SK-N-SH (cell line): ENCODE measurements at regions not wholly inside any gene's neighbourhood (a gene's known extent, or its start where the extent isn't known, plus 50 kb on each side); places are given as distances from the start of the nearest gene placed in this dataset.

ENCODE experiments used
- CTCF ChIA-PET: fragments of 300-600, 350-600 bp; formaldehyde crosslinking; extraction: SDS; loops from one replicate; lab custom pipeline; 2021; lab: Yijun Ruan, JAX
- POLR2A ChIA-PET: fragments of 350-600 bp; sonication (Branson Sonifier 250); formaldehyde crosslinking; extraction: SDS; loops from one replicate; lab custom pipeline; 2020; ENCODE audit warnings: antibody characterized with exemption, inconsistent platforms; lab: Yijun Ruan, JAX
- DNase-seq: peaks from one replicate; pipeline ENCODE4 v3.0.0; 2012
- H2AFZ ChIP-seq: fragments of 200-600 bp; sonication (generic); 2 replicates; pipeline ENCODE4 v1.8.1; 2016; ENCODE audit warnings: antibody characterized with exemption, mild to moderate bottlenecking, low read depth
- H3F3A ChIP-seq: fragments of 200-600 bp; sonication (generic); replicated peaks from 2 replicates; pipeline ENCODE3; 2016; ENCODE audit warnings: antibody characterized with exemption, mild to moderate bottlenecking; ENCODE audit not compliant: insufficient read depth
- H3K27ac ChIP-seq, 2 experiments: fragments of 200-500 bp in 1 of 2; fragments of 200-600 bp in 1 of 2; sonication (Bioruptor generic) in 1 of 2; sonication (generic), shearing (Covaris generic) in 1 of 2; 2 replicates each; pipeline versions ENCODE4 v1.5.1 to v1.6.1; 2014 to 2016; ENCODE audit warnings: low read depth in 2 of 2, inconsistent platforms in 1 of 2, low read length in 1 of 2, mild to moderate bottlenecking in 1 of 2, mixed read lengths in 1 of 2
- H3K27me3 ChIP-seq: fragments of 200-600 bp; sonication (generic), shearing (Covaris generic); 2 replicates; pipeline ENCODE4 v1.6.1; 2016; ENCODE audit warnings: mixed run types; ENCODE audit not compliant: insufficient read depth
- H3K36me3 ChIP-seq, 2 experiments: fragments of 200-500 bp in 1 of 2; fragments of 200-600 bp in 1 of 2; sonication (Bioruptor generic) in 1 of 2; sonication (generic) in 1 of 2; replicated peaks in 1 of 2; 2 replicates each; pipeline versions ENCODE3 to v1.5.1; 2014 to 2016; ENCODE audit warnings: low read length in 1 of 2, mild to moderate bottlenecking in 1 of 2; ENCODE audit not compliant: insufficient read depth in 2 of 2, control insufficient read depth in 1 of 2
- H3K4me1 ChIP-seq, 2 experiments: fragments of 200-500 bp in 1 of 2; fragments of 200-600 bp in 1 of 2; sonication (Bioruptor generic) in 1 of 2; sonication (generic), shearing (Covaris generic) in 1 of 2; 2 replicates each; pipeline versions ENCODE4 v1.5.1 to v1.6.1; 2014 to 2016; ENCODE audit warnings: low read depth in 1 of 2, low read length in 1 of 2, mixed run types in 1 of 2; ENCODE audit not compliant: insufficient read depth in 2 of 2, control insufficient read depth in 1 of 2
- H3K4me2 ChIP-seq: fragments of 200-600 bp; sonication (generic), shearing (Covaris generic); 2 replicates; pipeline ENCODE4 v1.6.1; 2017; ENCODE audit warnings: mixed run types
- H3K4me3 ChIP-seq, 2 experiments: fragments of 200-500 bp in 1 of 2; fragments of 200-600 bp in 1 of 2; sonication (Bioruptor generic) in 1 of 2; sonication (generic), shearing (Covaris generic) in 1 of 2; 2 replicates each; pipeline versions ENCODE4 v1.5.1 to v1.8.1; 2014 to 2016; ENCODE audit warnings: low read depth in 2 of 2, inconsistent platforms in 1 of 2, low read length in 1 of 2, mild to moderate bottlenecking in 1 of 2, mixed read lengths in 1 of 2, moderate library complexity in 1 of 2
- H3K79me2 ChIP-seq: fragments of 200-600 bp; sonication (generic); 2 replicates; pipeline ENCODE4 v1.8.1; 2017; ENCODE audit warnings: mild to moderate bottlenecking; ENCODE audit not compliant: insufficient read depth
- H3K9ac ChIP-seq: fragments of 200-600 bp; sonication (generic); 2 replicates; pipeline ENCODE4 v1.6.1; 2017; ENCODE audit warnings: mixed run types
- H3K9me2 ChIP-seq: fragments of 200-600 bp; sonication (generic); 2 replicates; pipeline ENCODE4 v1.6.1; 2017; ENCODE audit warnings: mixed run types
- H3K9me3 ChIP-seq: fragments of 200-600 bp; sonication (generic); 2 replicates; pipeline ENCODE4 v1.6.1; 2017; ENCODE audit warnings: mixed run types, mild to moderate bottlenecking, moderate library complexity
- H4K20me1 ChIP-seq: fragments of 200-600 bp; sonication (generic); 2 replicates; pipeline ENCODE4 v1.6.1; 2017; ENCODE audit warnings: mild to moderate bottlenecking, mixed run types; ENCODE audit not compliant: insufficient read depth
- FOSL2 ChIP-seq: IDR thresholded peaks from 2 replicates; pipeline ENCODE4 v1.4.0; 2012; ENCODE audit warnings: low read depth, mild to moderate bottlenecking, moderate library complexity, borderline replicate concordance
- JUND ChIP-seq: IDR thresholded peaks from 2 replicates; pipeline ENCODE4 v1.4.0; 2012
- MEF2A ChIP-seq: IDR thresholded peaks from 2 replicates; pipeline ENCODE4 v1.4.0; 2012; ENCODE audit warnings: low read depth, borderline replicate concordance
- MXI1 ChIP-seq: IDR thresholded peaks from 2 replicates; pipeline ENCODE4 v1.6.1; 2012; ENCODE audit warnings: mild to moderate bottlenecking, low read depth, low read length, improper control_type of control experiment
- NRF1 ChIP-seq: IDR thresholded peaks from 2 replicates; pipeline ENCODE4 v1.6.1; 2012; ENCODE audit warnings: low read depth, mild to moderate bottlenecking, low read length
- POLR2AphosphoS5 ChIP-seq: IDR thresholded peaks from 2 replicates; pipeline ENCODE4 v1.6.1; 2012; ENCODE audit warnings: low read depth, low read length
- RAD21 ChIP-seq: IDR thresholded peaks from 2 replicates; pipeline ENCODE4 v1.6.1; 2012; ENCODE audit warnings: mild to moderate bottlenecking, low read length
- RCOR1 ChIP-seq: fragments of 150-350 bp; IDR thresholded peaks from 2 replicates; pipeline ENCODE4 v1.6.1; 2017; ENCODE audit warnings: antibody characterized with exemption, low read length
- RFX5 ChIP-seq: IDR thresholded peaks from 2 replicates; pipeline ENCODE4 v1.6.1; 2012; ENCODE audit warnings: mild to moderate bottlenecking, improper control_type of control experiment, low read length
- RXRA ChIP-seq: IDR thresholded peaks from 2 replicates; pipeline ENCODE4 v1.4.0; 2012; ENCODE audit warnings: low read depth, mild to moderate bottlenecking, borderline replicate concordance
- SMC3 ChIP-seq: IDR thresholded peaks from 2 replicates; pipeline ENCODE4 v1.6.1; 2012; ENCODE audit warnings: low read depth, low read length, improper control_type of control experiment
- YY1 ChIP-seq: IDR thresholded peaks from 2 replicates; pipeline ENCODE4 v1.4.0; 2012; ENCODE audit warnings: low read depth, mild to moderate bottlenecking
- WGBS: methylation state at CpG from one replicate; pipeline ENCODE4 v1.1.6; 2017; ENCODE audit warnings: low lambda C conversion rate; 5-methylcytosine and 5-hydroxymethylcytosine counted together
- TF ChIP-seq, protein P1 (sequence below): fragments of 200-600 bp; sonication (generic); IDR thresholded peaks from 2 replicates; pipeline ENCODE4 v1.6.1; 2017; ENCODE audit warnings: antibody characterized with exemption, mild to moderate bottlenecking, moderate library complexity
- TF ChIP-seq, protein P2 (sequence below): IDR thresholded peaks from 2 replicates; pipeline ENCODE4 v1.6.1; 2012; ENCODE audit warnings: mild to moderate bottlenecking, low read depth, low read length, moderate library complexity
- TF ChIP-seq, protein P3 (sequence below): IDR thresholded peaks from 2 replicates; pipeline ENCODE4 v1.4.0; 2012; ENCODE audit warnings: low read depth, borderline replicate concordance
- TF ChIP-seq, protein P4 (sequence below): IDR thresholded peaks from 2 replicates; pipeline ENCODE4; 2012
- TF ChIP-seq, protein P5 (sequence below): fragments of 150-350 bp; IDR thresholded peaks from 2 replicates; pipeline ENCODE4 v1.6.1; 2017; ENCODE audit warnings: antibody characterized with exemption, low read length, low read depth, borderline replicate concordance
- TF ChIP-seq, protein P6 (sequence below): IDR thresholded peaks from 2 replicates; pipeline ENCODE4 v1.4.0; 2012; ENCODE audit warnings: low read depth
- TF ChIP-seq, protein P7 (sequence below): IDR thresholded peaks from 2 replicates; pipeline ENCODE4 v1.4.0; 2012; ENCODE audit warnings: low read depth, borderline replicate concordance

DNA sequence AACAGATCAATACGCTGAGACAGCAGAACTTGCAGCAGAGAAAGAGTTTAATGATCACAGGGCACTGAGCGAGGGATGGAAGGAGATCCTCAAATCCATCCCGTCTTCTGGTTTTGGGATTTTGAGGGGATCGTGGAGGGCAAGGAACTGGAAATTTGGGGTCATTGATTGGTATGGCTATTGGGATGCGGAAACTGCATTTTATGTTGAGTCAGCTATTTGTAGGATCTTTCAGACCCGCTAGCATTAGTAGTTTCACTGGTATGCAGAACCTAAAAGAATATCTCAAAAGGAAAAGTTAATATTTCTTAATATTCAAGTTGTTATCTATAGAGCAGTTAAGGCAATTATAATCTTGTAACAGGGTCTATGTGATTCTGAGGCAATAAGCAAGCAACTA, 771.7 kb upstream of the CTNND2 start:
- H3K4me1 ChIP-seq = no peaks in the 10 kb centered on the region
- H3F3A ChIP-seq = no peaks in the 10 kb centered on the region
- no peak overlapping the region for H3K4me3 ChIP-seq
- no peaks in the 10 kb centered on the region for H3K27me3 ChIP-seq
- H2AFZ ChIP-seq = no peak overlapping the region
- H3K27ac ChIP-seq = no peak overlapping the region
- TF ChIP-seq JUND (no peak), MXI1 (no peak), MEF2A (no peak), SMC3 (no peak), RXRA (no peak), RCOR1 (no peak), YY1 (no peak), RAD21 (no peak), POLR2AphosphoS5 (no peak), FOSL2 (no peak), NRF1 (no peak), RFX5 (no peak)
- TF ChIP-seq, protein P1, sequence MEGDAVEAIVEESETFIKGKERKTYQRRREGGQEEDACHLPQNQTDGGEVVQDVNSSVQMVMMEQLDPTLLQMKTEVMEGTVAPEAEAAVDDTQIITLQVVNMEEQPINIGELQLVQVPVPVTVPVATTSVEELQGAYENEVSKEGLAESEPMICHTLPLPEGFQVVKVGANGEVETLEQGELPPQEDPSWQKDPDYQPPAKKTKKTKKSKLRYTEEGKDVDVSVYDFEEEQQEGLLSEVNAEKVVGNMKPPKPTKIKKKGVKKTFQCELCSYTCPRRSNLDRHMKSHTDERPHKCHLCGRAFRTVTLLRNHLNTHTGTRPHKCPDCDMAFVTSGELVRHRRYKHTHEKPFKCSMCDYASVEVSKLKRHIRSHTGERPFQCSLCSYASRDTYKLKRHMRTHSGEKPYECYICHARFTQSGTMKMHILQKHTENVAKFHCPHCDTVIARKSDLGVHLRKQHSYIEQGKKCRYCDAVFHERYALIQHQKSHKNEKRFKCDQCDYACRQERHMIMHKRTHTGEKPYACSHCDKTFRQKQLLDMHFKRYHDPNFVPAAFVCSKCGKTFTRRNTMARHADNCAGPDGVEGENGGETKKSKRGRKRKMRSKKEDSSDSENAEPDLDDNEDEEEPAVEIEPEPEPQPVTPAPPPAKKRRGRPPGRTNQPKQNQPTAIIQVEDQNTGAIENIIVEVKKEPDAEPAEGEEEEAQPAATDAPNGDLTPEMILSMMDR = no peak
- TF ChIP-seq, protein P2, sequence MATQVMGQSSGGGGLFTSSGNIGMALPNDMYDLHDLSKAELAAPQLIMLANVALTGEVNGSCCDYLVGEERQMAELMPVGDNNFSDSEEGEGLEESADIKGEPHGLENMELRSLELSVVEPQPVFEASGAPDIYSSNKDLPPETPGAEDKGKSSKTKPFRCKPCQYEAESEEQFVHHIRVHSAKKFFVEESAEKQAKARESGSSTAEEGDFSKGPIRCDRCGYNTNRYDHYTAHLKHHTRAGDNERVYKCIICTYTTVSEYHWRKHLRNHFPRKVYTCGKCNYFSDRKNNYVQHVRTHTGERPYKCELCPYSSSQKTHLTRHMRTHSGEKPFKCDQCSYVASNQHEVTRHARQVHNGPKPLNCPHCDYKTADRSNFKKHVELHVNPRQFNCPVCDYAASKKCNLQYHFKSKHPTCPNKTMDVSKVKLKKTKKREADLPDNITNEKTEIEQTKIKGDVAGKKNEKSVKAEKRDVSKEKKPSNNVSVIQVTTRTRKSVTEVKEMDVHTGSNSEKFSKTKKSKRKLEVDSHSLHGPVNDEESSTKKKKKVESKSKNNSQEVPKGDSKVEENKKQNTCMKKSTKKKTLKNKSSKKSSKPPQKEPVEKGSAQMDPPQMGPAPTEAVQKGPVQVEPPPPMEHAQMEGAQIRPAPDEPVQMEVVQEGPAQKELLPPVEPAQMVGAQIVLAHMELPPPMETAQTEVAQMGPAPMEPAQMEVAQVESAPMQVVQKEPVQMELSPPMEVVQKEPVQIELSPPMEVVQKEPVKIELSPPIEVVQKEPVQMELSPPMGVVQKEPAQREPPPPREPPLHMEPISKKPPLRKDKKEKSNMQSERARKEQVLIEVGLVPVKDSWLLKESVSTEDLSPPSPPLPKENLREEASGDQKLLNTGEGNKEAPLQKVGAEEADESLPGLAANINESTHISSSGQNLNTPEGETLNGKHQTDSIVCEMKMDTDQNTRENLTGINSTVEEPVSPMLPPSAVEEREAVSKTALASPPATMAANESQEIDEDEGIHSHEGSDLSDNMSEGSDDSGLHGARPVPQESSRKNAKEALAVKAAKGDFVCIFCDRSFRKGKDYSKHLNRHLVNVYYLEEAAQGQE = no peak
- TF ChIP-seq, protein P3, sequence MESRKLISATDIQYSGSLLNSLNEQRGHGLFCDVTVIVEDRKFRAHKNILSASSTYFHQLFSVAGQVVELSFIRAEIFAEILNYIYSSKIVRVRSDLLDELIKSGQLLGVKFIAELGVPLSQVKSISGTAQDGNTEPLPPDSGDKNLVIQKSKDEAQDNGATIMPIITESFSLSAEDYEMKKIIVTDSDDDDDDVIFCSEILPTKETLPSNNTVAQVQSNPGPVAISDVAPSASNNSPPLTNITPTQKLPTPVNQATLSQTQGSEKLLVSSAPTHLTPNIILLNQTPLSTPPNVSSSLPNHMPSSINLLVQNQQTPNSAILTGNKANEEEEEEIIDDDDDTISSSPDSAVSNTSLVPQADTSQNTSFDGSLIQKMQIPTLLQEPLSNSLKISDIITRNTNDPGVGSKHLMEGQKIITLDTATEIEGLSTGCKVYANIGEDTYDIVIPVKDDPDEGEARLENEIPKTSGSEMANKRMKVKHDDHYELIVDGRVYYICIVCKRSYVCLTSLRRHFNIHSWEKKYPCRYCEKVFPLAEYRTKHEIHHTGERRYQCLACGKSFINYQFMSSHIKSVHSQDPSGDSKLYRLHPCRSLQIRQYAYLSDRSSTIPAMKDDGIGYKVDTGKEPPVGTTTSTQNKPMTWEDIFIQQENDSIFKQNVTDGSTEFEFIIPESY = no peak
- TF ChIP-seq, protein P4, sequence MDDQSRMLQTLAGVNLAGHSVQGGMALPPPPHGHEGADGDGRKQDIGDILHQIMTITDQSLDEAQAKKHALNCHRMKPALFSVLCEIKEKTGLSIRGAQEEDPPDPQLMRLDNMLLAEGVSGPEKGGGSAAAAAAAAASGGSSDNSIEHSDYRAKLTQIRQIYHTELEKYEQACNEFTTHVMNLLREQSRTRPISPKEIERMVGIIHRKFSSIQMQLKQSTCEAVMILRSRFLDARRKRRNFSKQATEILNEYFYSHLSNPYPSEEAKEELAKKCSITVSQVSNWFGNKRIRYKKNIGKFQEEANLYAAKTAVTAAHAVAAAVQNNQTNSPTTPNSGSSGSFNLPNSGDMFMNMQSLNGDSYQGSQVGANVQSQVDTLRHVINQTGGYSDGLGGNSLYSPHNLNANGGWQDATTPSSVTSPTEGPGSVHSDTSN = no peak
- TF ChIP-seq, protein P5, sequence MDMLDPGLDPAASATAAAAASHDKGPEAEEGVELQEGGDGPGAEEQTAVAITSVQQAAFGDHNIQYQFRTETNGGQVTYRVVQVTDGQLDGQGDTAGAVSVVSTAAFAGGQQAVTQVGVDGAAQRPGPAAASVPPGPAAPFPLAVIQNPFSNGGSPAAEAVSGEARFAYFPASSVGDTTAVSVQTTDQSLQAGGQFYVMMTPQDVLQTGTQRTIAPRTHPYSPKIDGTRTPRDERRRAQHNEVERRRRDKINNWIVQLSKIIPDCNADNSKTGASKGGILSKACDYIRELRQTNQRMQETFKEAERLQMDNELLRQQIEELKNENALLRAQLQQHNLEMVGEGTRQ = no peak
- TF ChIP-seq, protein P6, sequence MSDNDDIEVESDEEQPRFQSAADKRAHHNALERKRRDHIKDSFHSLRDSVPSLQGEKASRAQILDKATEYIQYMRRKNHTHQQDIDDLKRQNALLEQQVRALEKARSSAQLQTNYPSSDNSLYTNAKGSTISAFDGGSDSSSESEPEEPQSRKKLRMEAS = no peak
- TF ChIP-seq, protein P7, sequence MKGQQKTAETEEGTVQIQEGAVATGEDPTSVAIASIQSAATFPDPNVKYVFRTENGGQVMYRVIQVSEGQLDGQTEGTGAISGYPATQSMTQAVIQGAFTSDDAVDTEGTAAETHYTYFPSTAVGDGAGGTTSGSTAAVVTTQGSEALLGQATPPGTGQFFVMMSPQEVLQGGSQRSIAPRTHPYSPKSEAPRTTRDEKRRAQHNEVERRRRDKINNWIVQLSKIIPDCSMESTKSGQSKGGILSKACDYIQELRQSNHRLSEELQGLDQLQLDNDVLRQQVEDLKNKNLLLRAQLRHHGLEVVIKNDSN = no peak
- no peak overlapping the region for H3K4me2 ChIP-seq
- no peak for DNase-seq
- no peak overlapping the region for H3K9ac ChIP-seq
- no peaks in the 10 kb centered on the region for H3K9me2 ChIP-seq
- no peaks in the 10 kb centered on the region for H4K20me1 ChIP-seq
- H3K79me2 ChIP-seq = no peaks in the 10 kb centered on the region
- CTCF ChIA-PET = interaction anchor here (0.6 kb wide), 1 partner anchor 470 kb away, joined by 3 read pairs; no protein-coding TSS in a partner anchor
- POLR2A ChIA-PET = no interaction called here
- H3K9me3 ChIP-seq = no peaks in the 10 kb centered on the region
- 3% methylated on average over 6 of the region's 6 CpGs for WGBS
- no peaks in the 10 kb centered on the region for H3K36me3 ChIP-seq
